Ureter (tissue), 1 donor: ENCODE measurements at regions not wholly inside any gene's neighbourhood (a gene's known extent, or its start where the extent isn't known, plus 50 kb on each side); places are given as distances from the start of the nearest gene placed in this dataset.
"Not testable (repeated sequence)": the region's sequence is repeated elsewhere in the genome, so short reads cannot be mapped to it uniquely, and the experiment has no call there.

Experiments used
- DNase-seq: peaks from one replicate; pipeline ENCODE4 v3.0.0-alpha.2; 2020; ENCODE audit warnings: low spot score
- donor health status: DM: yes; HTN: yes; CAD: no.

DNA sequence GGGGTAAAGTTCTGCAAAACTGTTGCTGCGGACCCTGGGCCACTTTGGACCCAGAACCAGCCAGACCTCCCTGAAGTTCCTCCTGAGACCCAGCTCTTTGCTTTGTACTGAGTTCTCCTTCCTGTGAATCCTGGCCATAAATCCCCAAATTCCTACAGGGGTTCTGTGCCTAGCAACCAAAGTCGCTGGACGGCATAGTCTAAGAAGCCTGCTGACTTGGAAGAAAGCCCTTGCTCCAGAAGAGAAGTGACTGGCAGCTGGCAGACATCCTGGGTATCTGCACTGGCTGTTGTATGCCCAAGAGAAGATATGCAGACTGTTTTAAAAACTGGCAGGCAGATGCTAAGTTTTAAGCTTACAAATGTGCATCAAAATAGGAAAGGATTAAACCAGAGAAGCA, 99.9 kb upstream of the SLC24A4 start:
- no peak for DNase-seq

DNA sequence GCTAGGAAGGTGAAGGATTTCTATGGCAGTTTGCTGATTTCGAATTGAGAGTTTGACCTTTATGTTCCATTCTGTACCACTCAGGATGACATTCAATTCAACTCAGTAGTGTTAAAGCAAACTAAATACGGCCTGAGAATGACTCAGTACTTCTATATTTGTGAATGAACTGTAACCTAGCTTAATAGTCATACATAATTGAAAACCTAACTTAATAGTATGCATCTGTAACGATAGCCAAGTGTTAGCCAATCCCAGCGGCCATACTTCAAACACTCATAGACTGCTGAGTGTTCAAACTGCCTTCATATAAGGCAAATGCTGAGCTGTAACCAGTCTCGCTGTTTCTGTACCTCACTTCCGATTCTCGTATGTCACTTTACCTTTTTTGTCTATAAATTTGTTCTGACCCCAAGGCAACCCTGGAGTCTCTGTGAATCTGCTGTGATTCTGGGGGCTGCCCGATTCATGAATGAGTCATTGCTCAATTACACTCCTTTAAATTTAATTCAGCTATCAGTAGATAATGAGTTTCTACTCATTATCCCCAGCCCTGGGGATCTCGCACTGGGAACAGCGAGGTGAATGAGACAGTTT, 98.5 kb upstream of the SLC24A4 start:
- no peak for DNase-seq

DNA sequence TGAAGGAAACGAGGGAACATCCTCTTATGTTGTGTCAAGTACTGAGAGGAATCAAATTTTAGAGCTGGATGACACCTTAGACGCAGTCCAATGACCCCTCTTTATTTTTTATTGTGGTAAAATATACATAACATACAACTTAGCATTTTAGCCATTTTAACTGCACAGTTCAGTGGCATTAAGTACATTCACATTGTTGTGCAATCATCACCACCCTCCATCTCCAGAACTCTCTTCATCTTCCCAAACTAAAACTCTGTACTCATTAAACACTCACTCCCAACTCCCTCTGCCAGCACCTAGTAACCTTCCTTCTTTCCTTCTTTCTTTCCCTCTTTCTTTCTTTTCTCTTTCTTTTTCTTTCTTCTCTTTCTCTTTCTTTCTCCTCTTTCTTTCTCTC, 97.2 kb upstream of the SLC24A4 start:
- no peak for DNase-seq

DNA sequence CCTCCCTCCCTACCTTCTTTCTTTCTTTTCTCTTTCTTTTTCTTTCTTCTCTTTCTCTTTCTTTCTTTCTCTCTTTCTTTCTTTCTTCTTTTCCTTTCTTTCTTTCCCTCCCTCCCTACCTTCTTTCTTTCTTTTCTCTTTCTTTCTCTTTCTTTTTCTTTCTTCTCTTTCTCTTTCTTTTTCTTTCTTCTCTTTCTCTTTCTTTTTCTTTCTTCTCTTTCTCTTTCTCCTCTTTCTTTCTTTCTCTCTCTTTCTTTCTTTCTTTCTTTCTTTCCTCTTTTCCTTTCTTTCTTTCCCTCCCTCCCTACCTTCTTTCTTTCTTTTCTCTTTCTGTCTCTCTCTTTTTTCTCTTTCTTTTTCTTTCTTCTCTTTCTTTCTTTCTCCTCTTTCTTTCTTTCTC, 96.8 kb upstream of the SLC24A4 start:
- not testable (repeated sequence) for DNase-seq

DNA sequence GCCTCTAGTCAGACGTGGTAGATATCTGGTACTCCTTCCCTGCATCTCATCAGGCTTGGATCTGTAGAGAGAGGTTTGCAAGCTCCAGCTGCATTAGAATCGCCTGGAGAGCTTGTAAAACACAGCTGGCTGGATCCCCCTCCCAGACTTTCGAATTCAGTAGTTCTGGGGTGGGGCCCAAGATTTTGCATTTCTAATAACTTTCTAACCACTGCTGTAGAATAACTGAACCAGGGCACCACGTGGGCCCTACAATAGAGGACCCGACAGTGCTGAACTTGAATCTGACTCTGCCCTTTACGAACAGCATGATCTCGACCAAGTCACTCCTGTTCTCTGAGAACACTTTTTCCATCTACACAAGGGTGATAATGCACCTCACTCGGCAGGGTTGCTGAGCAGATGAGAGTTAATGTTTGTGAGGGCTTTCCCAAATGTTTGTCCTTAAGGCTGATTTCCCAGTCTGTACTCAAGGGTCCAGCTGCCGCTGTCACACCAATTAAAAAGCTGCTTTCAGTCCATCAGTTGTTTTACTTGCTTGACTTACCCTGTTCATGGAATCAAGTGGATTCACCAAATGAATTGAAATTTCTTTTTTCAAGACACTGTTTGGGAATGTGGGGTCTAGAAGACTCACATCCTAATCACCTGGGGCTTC, 86.6 kb upstream of the SLC24A4 start:
- no peak for DNase-seq

DNA sequence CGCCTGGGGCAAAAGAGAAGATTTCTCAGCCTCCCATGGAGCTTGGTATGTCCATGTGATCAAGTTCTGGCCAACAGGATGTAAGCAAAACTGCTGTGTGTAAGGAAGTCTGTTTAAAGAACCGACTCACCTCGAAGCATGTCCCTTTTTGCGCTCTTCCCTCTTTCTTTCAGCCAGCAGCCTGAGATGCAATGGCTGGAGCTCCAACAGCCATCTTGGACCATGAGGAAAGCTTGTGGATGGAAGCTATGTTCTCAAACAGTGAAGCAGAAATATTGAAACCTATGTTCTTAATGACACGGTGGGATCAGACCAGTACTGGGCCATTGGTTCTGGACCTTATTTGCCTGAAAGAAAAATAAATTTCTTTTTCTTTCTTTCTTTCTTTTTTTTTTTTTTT, 82.3 kb upstream of the SLC24A4 start:
- no peak for DNase-seq

DNA sequence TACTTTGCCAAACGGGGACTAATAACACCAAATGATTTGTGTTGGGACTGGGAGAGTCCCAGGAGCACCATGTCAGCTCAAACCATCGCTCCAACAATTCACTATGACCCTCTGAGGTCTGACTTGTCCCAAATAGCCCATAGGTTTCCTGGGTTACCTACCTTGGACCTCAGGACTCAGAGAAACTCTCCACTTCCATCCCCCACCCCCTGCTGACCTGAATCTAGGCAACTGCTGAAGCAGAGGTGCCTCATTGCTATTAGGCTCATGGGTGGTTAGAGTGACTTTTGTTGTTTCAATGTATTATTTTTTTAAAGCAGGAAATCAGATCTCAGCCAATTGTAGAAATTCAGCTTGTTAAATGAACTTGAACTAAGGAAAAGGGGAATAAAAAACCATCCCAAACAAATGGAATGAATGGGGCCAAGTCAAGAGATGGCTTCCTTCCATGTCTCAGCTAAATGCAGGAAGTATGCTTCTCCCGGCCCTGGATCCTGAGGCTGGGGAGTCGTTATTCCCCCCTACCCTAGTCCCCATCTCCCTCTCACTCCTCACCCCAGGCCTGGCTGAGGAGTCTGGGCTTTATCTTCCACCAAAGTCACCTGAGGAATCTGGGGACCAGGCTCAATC, 80.9 kb upstream of the SLC24A4 start:
- no peak for DNase-seq

DNA sequence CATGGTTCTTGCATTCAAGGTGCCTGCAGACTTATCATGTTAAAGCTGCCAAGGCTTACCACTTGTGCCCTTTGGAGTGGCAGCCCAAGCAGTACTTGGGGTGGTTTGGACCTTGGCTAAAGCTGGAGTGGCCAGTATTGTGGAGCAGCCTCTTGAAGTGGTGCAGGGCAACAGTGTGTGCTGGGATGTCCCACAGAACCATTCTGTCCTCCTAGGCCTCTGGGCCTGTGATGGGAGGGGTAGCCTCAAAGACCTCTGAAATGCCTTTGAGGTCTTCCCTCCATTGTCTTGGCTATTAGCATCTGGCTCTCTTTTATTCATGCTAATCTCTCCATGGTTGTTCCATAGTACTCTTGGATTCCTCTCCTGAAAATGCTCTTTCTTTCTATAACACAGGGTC, 78.2 kb upstream of the SLC24A4 start:
- DNase-seq = no peak

DNA sequence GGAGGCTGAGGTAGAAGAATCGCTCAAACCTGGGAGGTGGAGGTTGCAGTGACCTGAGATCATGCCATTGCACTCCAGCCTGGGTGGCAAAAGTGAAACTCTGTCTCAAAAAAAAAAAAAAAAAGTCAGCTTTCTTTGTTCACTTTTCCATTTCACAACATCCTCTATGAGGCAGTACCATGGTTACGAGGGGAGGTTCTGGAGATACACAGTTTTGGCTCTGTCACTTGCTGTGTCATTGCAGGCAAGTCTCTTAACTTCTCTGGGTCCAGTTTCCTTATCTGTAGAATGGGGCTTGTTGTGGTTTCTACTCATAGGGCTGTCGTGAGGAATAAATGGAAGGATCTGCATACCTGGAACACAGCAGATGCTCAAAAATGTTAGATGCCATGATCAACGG, 75.6 kb upstream of the SLC24A4 start:
- no peak for DNase-seq

DNA sequence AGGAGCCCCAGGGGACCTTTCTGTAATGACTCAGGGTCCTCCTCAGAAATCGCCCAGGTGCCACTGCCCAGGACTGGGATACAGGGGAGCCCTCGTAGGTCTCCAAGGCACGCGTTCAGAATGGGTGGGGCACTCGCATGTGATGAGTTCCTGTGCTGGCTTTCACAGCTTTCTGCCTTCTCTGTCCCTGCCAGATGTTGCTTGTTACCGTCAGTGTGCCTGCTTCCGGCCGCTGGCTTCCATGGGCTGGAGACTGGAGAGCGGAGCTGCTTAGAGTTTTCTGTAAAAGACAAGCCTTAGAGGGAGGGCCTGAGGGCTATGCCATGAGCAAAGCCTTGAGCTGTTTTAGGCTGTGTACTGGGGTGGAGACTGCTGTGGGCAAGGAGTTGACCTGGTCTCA, 75.0 kb upstream of the SLC24A4 start:
- no peak for DNase-seq

DNA sequence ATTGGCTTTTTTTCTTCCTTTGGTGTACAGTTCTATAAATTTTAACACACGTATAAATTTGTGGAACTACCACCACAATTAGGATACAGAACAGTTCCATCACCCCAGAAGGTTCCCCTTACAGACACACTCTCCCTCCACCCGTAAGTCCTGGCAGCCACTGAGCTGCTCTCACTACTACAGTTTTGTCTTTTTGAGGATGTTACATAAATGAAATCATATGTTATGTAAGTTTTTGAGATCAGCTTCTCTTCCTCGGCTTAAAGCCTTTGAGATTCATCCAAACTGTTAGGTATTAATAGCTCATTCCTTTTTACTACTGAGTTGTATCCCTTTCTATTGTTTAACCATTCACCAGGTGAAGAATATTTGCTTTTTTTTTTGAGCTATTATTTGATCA, 74.3 kb upstream of the SLC24A4 start:
- DNase-seq = no peak

DNA sequence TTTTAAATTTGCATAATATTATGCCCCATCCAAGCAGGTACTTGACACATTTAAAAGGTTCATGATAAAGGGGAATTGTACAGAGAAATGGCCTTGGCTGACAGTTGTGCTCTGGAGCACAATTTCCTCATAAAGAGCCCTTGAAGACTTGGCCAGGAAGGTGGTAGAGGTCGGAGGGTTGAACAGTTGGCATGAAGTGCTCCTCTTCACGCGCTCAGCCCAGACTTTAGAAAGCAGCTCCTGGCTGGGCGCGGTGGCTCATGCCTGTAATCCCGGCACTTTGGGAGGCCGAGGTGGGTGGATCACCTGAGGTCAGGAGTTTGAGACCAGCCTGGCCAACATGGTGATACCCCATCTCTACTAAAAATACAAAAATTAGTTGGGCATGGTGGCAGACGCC, 72.6 kb upstream of the SLC24A4 start:
- not testable (repeated sequence) for DNase-seq

DNA sequence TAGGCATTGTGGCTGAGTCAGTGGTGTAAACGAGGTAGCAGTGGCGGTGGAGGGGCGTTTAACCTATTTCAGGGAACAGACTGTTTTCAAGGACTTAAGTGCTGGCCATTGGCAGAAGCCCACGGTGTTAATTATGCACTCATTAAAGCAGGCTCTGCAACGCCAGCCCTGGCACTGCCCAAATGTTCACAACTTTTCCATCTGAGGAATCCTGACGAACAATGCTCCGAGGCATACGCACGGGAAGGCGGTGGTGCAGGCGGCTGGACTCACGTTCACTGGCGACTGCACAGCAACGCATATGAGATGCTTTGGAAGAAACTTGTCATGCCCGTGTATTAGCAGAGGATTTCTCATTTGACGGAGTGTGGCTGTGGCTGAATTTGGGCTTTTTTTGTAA, 70.6 kb upstream of the SLC24A4 start:
- no peak for DNase-seq

DNA sequence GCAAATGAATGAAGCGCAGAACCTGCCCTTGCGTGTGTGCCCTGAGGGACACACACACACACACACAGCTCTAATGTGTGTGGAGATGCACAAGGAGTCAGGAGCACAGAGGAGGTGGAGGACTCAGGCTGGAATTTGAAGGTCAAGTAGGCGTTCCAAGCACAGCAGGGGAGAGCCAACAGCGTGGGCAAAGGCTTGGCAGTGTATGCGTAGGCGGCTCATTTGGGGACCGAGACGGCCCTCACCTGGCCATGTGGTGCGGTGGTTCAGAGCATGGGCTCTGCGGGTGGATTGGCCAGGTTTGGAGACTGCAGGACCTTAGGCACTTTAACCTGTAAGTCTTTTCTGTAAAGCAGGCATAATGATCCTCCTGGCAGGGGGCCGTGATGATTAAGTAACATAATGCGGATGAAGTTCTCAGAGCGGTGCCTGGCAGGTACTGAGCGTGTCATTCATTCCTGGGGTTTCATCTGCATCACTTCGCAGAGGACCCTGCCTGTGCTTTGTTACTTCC, 69.5 kb upstream of the SLC24A4 start:
- DNase-seq = no peak

DNA sequence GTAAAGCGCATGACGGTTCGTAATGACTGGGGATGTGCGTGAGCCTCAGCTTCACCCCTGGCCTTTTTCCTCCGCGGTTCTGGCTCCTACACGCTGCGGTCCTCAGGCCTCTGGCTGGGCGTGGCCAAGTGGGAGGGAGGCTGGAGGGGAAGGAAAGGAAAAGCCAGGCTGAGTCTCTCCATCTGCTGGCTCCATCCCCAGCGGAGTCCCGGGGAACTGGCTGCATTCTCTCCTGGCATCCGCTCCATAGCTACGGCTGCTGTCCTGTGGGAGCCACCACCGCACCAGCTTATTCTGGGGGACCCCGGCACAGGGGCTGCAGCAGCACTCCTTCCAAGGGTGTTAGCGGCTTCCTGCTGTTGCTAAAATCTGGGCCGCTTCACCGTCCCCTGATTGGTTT, 68.2 kb upstream of the SLC24A4 start:
- DNase-seq = peak; percentile 54

DNA sequence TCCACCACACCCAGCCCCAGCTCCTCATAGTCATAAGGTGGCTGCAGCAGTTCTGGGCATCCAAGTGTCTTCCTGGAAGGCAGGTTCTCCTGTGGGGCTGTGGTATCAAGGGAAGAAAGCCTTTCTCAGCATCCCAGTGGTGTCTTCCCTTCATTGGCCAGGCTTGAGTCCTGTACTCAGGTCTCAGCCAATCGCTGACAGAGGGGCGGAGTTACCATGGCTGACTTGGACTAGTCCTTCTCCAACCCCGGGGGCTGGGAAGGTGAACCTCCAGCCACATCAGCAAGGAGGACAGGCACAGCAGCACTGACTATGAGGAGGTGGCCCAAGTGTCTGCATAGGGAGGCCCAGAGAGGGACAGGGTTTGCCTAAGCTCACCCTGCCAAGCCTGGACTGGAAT, 64.0 kb upstream of the SLC24A4 start:
- no peak for DNase-seq

DNA sequence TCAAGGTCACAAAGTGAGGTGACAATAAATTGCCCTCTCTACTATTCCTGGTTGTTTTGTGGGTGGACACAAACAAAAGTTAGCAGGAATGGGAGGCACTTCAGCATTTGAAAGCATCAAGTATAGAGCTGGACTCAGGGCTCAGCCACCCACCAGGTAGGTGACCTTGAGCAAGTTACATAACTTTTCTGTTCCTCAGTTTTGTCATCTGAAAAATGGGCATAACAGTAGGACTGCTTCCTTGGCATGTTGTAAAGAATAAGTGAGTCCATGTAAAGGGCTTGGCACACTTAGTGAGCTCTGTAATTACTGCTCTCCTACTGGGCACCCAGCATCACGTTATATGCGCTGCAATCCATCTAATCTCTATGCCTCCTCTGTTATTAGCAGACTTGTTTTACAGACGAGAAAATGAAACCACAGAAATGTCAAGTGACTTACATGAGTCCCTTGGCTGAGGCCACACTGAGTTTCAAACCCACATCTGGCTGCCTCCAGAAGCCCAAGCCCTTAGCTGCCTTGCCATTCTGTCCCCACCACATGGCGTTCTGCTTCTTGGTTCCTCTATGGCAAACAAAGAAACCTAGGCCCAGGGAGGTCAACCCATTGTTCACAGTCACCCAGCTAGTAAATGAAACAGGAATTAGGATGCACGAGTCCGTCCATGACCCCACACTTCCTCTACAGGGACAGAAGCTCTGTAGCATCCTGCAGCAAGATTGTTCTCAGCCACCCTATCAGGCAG, 63.2 kb upstream of the SLC24A4 start:
- no peak for DNase-seq

DNA sequence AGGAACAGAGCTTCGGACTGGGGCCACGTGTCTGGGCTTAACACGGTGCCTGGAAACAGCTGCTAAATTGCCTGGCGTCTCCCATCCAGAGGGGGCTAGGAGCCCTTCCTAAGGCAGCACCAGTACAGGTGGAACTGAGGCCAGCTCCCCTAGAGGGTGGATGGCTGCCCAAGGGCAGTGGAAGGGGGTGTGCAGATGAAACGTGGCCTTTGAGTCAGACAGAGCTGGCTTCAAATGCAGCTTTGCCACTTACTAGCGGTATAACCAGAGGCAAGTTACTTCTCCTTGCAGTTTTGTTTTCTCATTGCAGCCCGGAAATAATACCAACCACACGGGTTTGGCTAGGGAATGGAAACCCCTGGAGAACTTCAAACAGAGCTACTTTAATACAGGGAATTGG, 59.3 kb upstream of the SLC24A4 start:
- no peak for DNase-seq

DNA sequence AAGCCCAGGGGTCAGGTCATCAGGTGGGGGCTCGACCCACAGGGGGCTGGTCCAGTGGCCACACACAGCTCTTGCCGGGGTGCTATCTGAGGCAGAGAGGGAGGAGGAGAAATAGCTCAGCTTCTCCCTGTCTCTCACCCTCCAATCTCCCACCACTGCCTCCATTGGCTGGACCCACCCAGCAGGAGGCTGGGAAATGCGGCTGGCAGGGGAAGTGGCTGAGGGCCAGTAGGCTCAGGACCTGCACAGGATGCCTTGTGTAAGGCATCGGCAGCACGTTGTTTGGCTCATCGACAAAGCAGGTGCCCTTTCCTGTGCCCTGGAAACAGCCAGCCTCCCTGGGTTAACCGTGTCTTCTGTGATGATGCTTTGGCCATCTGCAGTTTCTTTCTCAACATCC, 58.8 kb upstream of the SLC24A4 start:
- DNase-seq = no peak

DNA sequence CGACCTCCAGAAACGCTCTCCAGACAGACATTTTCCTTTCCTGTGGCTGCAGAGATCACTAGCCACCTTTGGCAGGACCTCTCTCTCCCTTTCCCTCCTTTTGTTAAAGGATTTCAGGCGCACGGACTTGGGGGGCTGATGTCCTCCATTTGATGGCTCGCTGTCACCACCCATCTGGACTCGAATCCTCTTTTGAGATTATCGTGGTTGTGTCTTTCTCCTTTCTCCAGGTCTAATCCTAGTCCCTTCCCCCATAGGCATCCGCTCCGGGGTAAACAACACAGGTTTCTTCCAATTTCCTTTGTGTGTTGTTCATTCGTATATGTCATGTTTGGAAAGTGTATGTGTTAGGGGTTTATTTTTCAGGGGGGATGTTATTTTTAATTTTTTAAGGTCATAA, 56.7 kb upstream of the SLC24A4 start:
- DNase-seq = no peak
